H9 (cell line): ENCODE measurements at regions not wholly inside any gene's neighbourhood (a gene's known extent, or its start where the extent isn't known, plus 50 kb on each side); places are given as distances from the start of the nearest gene placed in this dataset.

Source experiments
- DNase-seq: peaks from one replicate; pipeline ENCODE4 v3.0.0-alpha.2; 2017
- H2AFZ ChIP-seq: one replicate; pipeline ENCODE4 v1.6.1; 2013; ENCODE audit warnings: mild to moderate bottlenecking, low read length, control low read depth, moderate library complexity
- H2AK5ac ChIP-seq: 2 replicates; pipeline ENCODE4 v1.6.1; 2013; ENCODE audit warnings: low read length, control low read depth, mixed read lengths; ENCODE audit not compliant: insufficient read length
- H2BK120ac ChIP-seq: one replicate; pipeline ENCODE4 v1.6.1; 2013; ENCODE audit warnings: low read depth, mild to moderate bottlenecking, low read length, control low read depth, inconsistent platforms; ENCODE audit not compliant: poor library complexity, severe bottlenecking
- H2BK12ac ChIP-seq: 2 replicates; pipeline ENCODE4 v1.6.1; 2013; ENCODE audit warnings: low read length, control low read depth, mixed read lengths, low read depth; ENCODE audit not compliant: insufficient read length
- H2BK15ac ChIP-seq: 2 replicates; pipeline ENCODE4 v1.6.1; 2013; ENCODE audit warnings: low read depth, low read length, control low read depth
- H2BK20ac ChIP-seq: one replicate; pipeline ENCODE4 v1.6.1; 2013; ENCODE audit warnings: low read depth, mild to moderate bottlenecking, low read length, control low read depth, inconsistent platforms; ENCODE audit not compliant: poor library complexity, severe bottlenecking
- H2BK5ac ChIP-seq: 2 replicates; pipeline ENCODE4 v1.6.1; 2013; ENCODE audit warnings: low read length, control low read depth, mixed read lengths; ENCODE audit not compliant: insufficient read length
- H3K14ac ChIP-seq: 2 replicates; pipeline ENCODE4 v1.6.1; 2013; ENCODE audit warnings: low read length, control low read depth; ENCODE audit not compliant: insufficient read depth
- H3K18ac ChIP-seq: 2 replicates; pipeline ENCODE4 v1.6.1; 2013; ENCODE audit warnings: low read depth, mild to moderate bottlenecking, mixed read lengths, low read length, control low read depth; ENCODE audit not compliant: insufficient read length
- H3K23ac ChIP-seq: 2 replicates; pipeline ENCODE4 v1.6.1; 2013; ENCODE audit warnings: low read length, control low read depth, mixed read lengths, low read depth; ENCODE audit not compliant: insufficient read length
- H3K23me2 ChIP-seq: 2 replicates; pipeline ENCODE4 v1.6.1; 2013; ENCODE audit warnings: low read depth, mild to moderate bottlenecking, mixed read lengths, low read length, control low read depth; ENCODE audit not compliant: insufficient read length, poor library complexity, severe bottlenecking
- H3K27ac ChIP-seq: 2 replicates; pipeline ENCODE4 v1.5.1; 2013; ENCODE audit warnings: low read length, control low read depth, mixed read lengths, low read depth; ENCODE audit not compliant: insufficient read length
- H3K27me3 ChIP-seq: 2 replicates; pipeline ENCODE4 v1.6.1; 2013; ENCODE audit warnings: low read length, control low read depth, inconsistent platforms; ENCODE audit not compliant: insufficient read depth
- H3K4ac ChIP-seq: 2 replicates; pipeline ENCODE4 v1.6.1; 2013; ENCODE audit warnings: low read depth, mild to moderate bottlenecking, control low read depth, inconsistent platforms, low read length, moderate library complexity
- H3K4me1 ChIP-seq: 2 replicates; pipeline ENCODE4 v1.6.1; 2013; ENCODE audit warnings: low read length, control low read depth, inconsistent platforms; ENCODE audit not compliant: insufficient read depth
- H3K4me2 ChIP-seq: 2 replicates; pipeline ENCODE4 v1.6.1; 2013; ENCODE audit warnings: low read length, control low read depth, mixed read lengths; ENCODE audit not compliant: insufficient read length, insufficient read depth
- H3K56ac ChIP-seq: 2 replicates; pipeline ENCODE4 v1.6.1; 2013; ENCODE audit warnings: low read depth, mild to moderate bottlenecking, mixed read lengths, low read length, control low read depth; ENCODE audit not compliant: insufficient read length
- H3K79me1 ChIP-seq: 2 replicates; pipeline ENCODE4 v1.6.1; 2013; ENCODE audit warnings: low read depth, mild to moderate bottlenecking, moderate library complexity, low read length, control low read depth, inconsistent platforms; ENCODE audit not compliant: insufficient read depth, poor library complexity, severe bottlenecking
- H3K79me2 ChIP-seq: 2 replicates; pipeline ENCODE4 v1.6.1; 2013; ENCODE audit warnings: low read length, control low read depth, inconsistent platforms; ENCODE audit not compliant: insufficient read depth
- H3K9ac ChIP-seq: 2 replicates; pipeline ENCODE4 v1.6.1; 2013; ENCODE audit warnings: low read length, control low read depth, mixed read lengths; ENCODE audit not compliant: insufficient read length; ENCODE audit errors: extremely low read depth
- H3K9me3 ChIP-seq: one replicate; pipeline ENCODE4 v1.6.1; 2013; ENCODE audit warnings: low read depth, low read length, inconsistent platforms; ENCODE audit not compliant: control insufficient read depth
- H3T11ph ChIP-seq: one replicate; pipeline ENCODE4 v1.6.1; 2013; ENCODE audit warnings: mild to moderate bottlenecking, low read length, control low read depth, inconsistent platforms
- H4K20me1 ChIP-seq: one replicate; pipeline ENCODE4 v1.6.1; 2013; ENCODE audit not compliant: control insufficient read depth, insufficient read length, insufficient read depth
- H4K5ac ChIP-seq: 2 replicates; pipeline ENCODE4 v1.6.1; 2013; ENCODE audit warnings: low read depth, mild to moderate bottlenecking, mixed read lengths, low read length, control low read depth; ENCODE audit not compliant: insufficient read length
- H4K8ac ChIP-seq: replicated peaks from 2 replicates; pipeline ENCODE4 v1.6.1; 2013; ENCODE audit warnings: low read length, control low read depth, mixed read lengths, low read depth; ENCODE audit not compliant: insufficient read length
- H4K91ac ChIP-seq: 2 replicates; pipeline ENCODE4 v1.6.1; 2013; ENCODE audit warnings: low read depth, mild to moderate bottlenecking, moderate library complexity, mixed read lengths, low read length, control low read depth; ENCODE audit not compliant: insufficient read length
- H3K27ac Mint-ChIP-seq, 3 experiments: 2 replicates in 2 of 3; 3 replicates in 1 of 3; pipeline ENCODE4 v1.8.0; 2020 to 2021; ENCODE audit warnings: mixed read lengths in 3 of 3, mild to moderate bottlenecking in 1 of 3, moderate library complexity in 1 of 3
- H3K27me3 Mint-ChIP-seq: 2 replicates; pipeline ENCODE4 v1.8.0; 2021; ENCODE audit warnings: low read depth, mild to moderate bottlenecking, moderate library complexity, mixed read lengths
- H3K36me3 Mint-ChIP-seq, 3 experiments: 2 replicates in 2 of 3; 3 replicates in 1 of 3; pipeline ENCODE4 v1.8.0; 2020 to 2021; ENCODE audit warnings: low read depth in 3 of 3, mixed read lengths in 3 of 3; ENCODE audit not compliant: insufficient read depth in 1 of 3
- H3K4me1 Mint-ChIP-seq, 2 experiments: 2 replicates each; pipeline ENCODE4 v1.8.0; 2020; ENCODE audit warnings: mixed read lengths in 2 of 2
- H3K4me3 Mint-ChIP-seq, 2 experiments: 2 replicates in 1 of 2; 3 replicates in 1 of 2; pipeline ENCODE4 v1.8.0; 2020 to 2021; ENCODE audit warnings: mild to moderate bottlenecking in 2 of 2, mixed read lengths in 2 of 2, moderate library complexity in 1 of 2
- H3K9me3 Mint-ChIP-seq, 2 experiments: 2 replicates in 1 of 2; 3 replicates in 1 of 2; pipeline ENCODE4 v1.8.0; 2020; ENCODE audit warnings: mild to moderate bottlenecking in 2 of 2, mixed read lengths in 2 of 2, moderate library complexity in 1 of 2
- WGBS: extraction: QIAGEN DNeasy Blood & Tissue Kit; methylation state at CpG from one replicate; pipeline ENCODE4 v1.1.7; 2013; ENCODE audit warnings: missing lambda C conversion rate, low lambda C conversion rate, mixed read lengths; ENCODE audit not compliant: insufficient read length; ENCODE audit errors: extremely low coverage; 5-methylcytosine and 5-hydroxymethylcytosine counted together
- TF ChIP-seq, protein P1 (sequence below): fragments of 200-600 bp; sonication (generic); conservative IDR thresholded peaks from 3 replicates; pipeline ENCODE4 v1.8.0; 2021; ENCODE audit warnings: antibody characterized with exemption, mild to moderate bottlenecking

DNA sequence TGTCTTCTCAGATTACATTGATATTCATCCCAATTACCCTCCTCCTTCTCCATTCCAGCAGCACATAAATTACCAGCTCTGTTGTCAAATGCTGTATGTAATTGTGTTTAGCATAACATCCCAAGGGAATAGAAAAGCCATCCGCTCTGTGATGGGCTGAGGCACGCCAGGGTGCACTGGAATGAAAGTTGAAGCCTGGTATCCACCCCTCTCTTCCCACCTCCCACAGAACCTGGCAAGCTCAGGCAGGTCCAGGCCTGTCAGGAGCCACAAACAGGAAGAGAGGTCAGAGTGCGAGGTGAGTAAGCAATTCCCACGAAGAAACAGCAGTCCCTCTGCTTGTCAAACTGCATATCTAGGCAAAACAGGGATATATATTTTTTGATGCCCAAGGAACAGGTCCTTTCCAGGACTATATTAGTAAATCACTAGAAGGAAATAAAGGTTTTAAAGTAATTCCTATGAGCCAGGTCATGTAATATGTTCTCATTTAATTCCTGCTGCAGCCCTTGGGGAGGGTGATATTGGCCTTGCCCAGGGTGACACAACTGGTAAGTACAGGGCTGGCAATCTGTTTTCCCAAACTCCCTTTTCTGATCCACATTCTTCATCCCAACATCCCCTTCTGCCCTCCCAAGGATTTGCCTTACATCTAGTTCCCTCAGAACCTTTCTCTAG is 155.6 kb upstream of the GHITM start:
- Histone ChIP-seq H3K18ac (no peak overlapping the region), H2BK15ac (no peak overlapping the region), H2AK5ac (no peak overlapping the region), H3K4me1 (peaks cover 2% of the 10 kb centered on the region; the same call in 1 of the 2 replicates), H4K91ac (no peak overlapping the region), H3K9me3 (no peaks in the 10 kb centered on the region), H2BK120ac (no peak overlapping the region), H3K79me1 (no peaks in the 10 kb centered on the region), H3K27me3 (no peaks in the 10 kb centered on the region), H3K14ac (no peak overlapping the region), H3K23ac (no peak overlapping the region), H3K4ac (no peak overlapping the region), H4K20me1 (no peaks in the 10 kb centered on the region), H3K23me2 (no peaks in the 10 kb centered on the region), H3T11ph (no peak overlapping the region), H2BK20ac (peak overlapping the region; percentile 45), H2AFZ (no peak overlapping the region), H2BK12ac (no peak overlapping the region), H3K56ac (no peak overlapping the region), H2BK5ac (no peak overlapping the region), H3K27ac (no peak overlapping the region), H3K9ac (no peak overlapping the region), H3K79me2 (no peaks in the 10 kb centered on the region), H3K4me2 (no peak overlapping the region), H4K8ac (no peak overlapping the region), H4K5ac (no peak overlapping the region)
- WGBS = no CpG with 5 or more reads among the region's 4 CpGs
- Mint-ChIP-seq H3K36me3 (no peaks in the 10 kb centered on the region; a peak in 1 of 7 replicates), H3K27ac (peak overlapping the region in 1 of 3 experiments; percentile 73; a peak in 3 of 7 replicates), H3K27me3 (peaks cover 1% of the 10 kb centered on the region), H3K4me3 (no peak overlapping the region), H3K4me1 (peaks cover 16 to 17% of the 10 kb centered on the region in 2 experiments), H3K9me3 (no peaks in the 10 kb centered on the region)
- DNase-seq = peak; percentile 66
- TF ChIP-seq, protein P1, sequence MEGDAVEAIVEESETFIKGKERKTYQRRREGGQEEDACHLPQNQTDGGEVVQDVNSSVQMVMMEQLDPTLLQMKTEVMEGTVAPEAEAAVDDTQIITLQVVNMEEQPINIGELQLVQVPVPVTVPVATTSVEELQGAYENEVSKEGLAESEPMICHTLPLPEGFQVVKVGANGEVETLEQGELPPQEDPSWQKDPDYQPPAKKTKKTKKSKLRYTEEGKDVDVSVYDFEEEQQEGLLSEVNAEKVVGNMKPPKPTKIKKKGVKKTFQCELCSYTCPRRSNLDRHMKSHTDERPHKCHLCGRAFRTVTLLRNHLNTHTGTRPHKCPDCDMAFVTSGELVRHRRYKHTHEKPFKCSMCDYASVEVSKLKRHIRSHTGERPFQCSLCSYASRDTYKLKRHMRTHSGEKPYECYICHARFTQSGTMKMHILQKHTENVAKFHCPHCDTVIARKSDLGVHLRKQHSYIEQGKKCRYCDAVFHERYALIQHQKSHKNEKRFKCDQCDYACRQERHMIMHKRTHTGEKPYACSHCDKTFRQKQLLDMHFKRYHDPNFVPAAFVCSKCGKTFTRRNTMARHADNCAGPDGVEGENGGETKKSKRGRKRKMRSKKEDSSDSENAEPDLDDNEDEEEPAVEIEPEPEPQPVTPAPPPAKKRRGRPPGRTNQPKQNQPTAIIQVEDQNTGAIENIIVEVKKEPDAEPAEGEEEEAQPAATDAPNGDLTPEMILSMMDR = no peak
